Aorta (tissue), 5 donors: ENCODE measurements at regions not wholly inside any gene's neighbourhood (a gene's known extent, or its start where the extent isn't known, plus 50 kb on each side); places are given as distances from the start of the nearest gene placed in this dataset.

Source experiments
- ATAC-seq: fragments of 200-7000 bp; cut with Tn5 transposase; one replicate; pipeline ENCODE4 v1.9.1; 2022; ENCODE audit warnings: moderate library complexity; ENCODE audit not compliant: low FRiP score
- DNase-seq, 2 donors: peaks; one replicate each; pipeline ENCODE4 v3.0.0-alpha.2; 2020
- H3K27ac ChIP-seq, 2 donors: one replicate each; pipeline ENCODE4 v1.5.1; 2013; ENCODE audit warnings: low read length in 2 of 2, mild to moderate bottlenecking in 2 of 2, moderate library complexity in 2 of 2, control low read depth in 1 of 2, inconsistent platforms in 1 of 2, low read depth in 1 of 2
- H3K27me3 ChIP-seq, 2 donors: one replicate each; pipeline ENCODE4 v1.6.1; 2013; ENCODE audit warnings: control low read depth in 1 of 2, low read length in 1 of 2, mild to moderate bottlenecking in 1 of 2, moderate library complexity in 1 of 2; ENCODE audit not compliant: insufficient read depth in 2 of 2, control insufficient read depth in 1 of 2
- H3K36me3 ChIP-seq, 2 donors: one replicate each; pipeline ENCODE4 v1.6.1; 2013; ENCODE audit warnings: control low read depth in 1 of 2, low read length in 1 of 2, mild to moderate bottlenecking in 1 of 2; ENCODE audit not compliant: insufficient read depth in 2 of 2, control insufficient read depth in 1 of 2
- H3K4me1 ChIP-seq, 2 donors: one replicate each; pipeline ENCODE4 v1.6.1; 2013; ENCODE audit warnings: low read length in 2 of 2, control low read depth in 1 of 2, mild to moderate bottlenecking in 1 of 2, moderate library complexity in 1 of 2; ENCODE audit not compliant: insufficient read depth in 2 of 2, control insufficient read depth in 1 of 2
- H3K4me3 ChIP-seq, 2 donors: one replicate each; pipeline ENCODE4 v1.5.1; 2013; ENCODE audit warnings: low read length in 2 of 2, control low read depth in 1 of 2, mild to moderate bottlenecking in 1 of 2
- H3K9me3 ChIP-seq: one replicate; pipeline ENCODE4 v1.6.1; 2013; ENCODE audit warnings: mild to moderate bottlenecking, low read length; ENCODE audit not compliant: control insufficient read depth
- WGBS, 2 donors: extraction: QIAGEN DNeasy Blood & Tissue Kit; methylation state at CpG; one replicate each; pipeline ENCODE4 v1.1.7; 2013; 5-methylcytosine and 5-hydroxymethylcytosine counted together
- intact Hi-C, 2 donors: fragments of 100-400 bp; cut with DNase I; formaldehyde crosslinking; loops; one replicate each; pipeline versions ENCODE4 v1.14.2 to v1.15.0; 2022
- donor health status: healthy with polysubstance abuse.
- donor health status: Bipolar disorder and iron deficiency.
- donor health status: DM: no; HTN: no; CAD: no.
- donor health status: DM: no; HTN: no; CAD: no.
- donor health status: DM: yes; HTN: yes; CAD: no.

- no peaks in the 10 kb centered on the region for H3K36me3 ChIP-seq
- H3K9me3 ChIP-seq = peaks cover 1% of the 10 kb centered on the region
- DNase-seq = no peak
- no peak overlapping the region for H3K27ac ChIP-seq
- no peaks in the 10 kb centered on the region for H3K27me3 ChIP-seq
- WGBS, 2 donors = 97% methylated on average over 6 of the region's 6 CpGs
- no peak overlapping the region for H3K4me3 ChIP-seq
- no peak for ATAC-seq
- intact Hi-C loops = no loop called here
- H3K4me1 ChIP-seq = no peaks in the 10 kb centered on the region
Observed at GRCh38 chr10:3682745-3683144, 102.3 kb downstream of the KLF6 start.

- WGBS, 2 donors = 77 to 81% methylated on average over 23 of the region's 23 CpGs
- H3K27ac ChIP-seq = no peak overlapping the region
- no peak for ATAC-seq
- DNase-seq = no peak
- H3K36me3 ChIP-seq = no peaks in the 10 kb centered on the region
- H3K4me3 ChIP-seq = no peak overlapping the region
- peaks cover 1% of the 10 kb centered on the region for H3K9me3 ChIP-seq
- intact Hi-C loops = no loop called here
- no peaks in the 10 kb centered on the region for H3K27me3 ChIP-seq
- no peaks in the 10 kb centered on the region for H3K4me1 ChIP-seq
Observed at GRCh38 chr10:3681642-3682554, 103.1 kb downstream of the KLF6 start.

- no peak for ATAC-seq
- Histone ChIP-seq H3K4me1 (no peaks in the 10 kb centered on the region), H3K27me3 (no peaks in the 10 kb centered on the region), H3K4me3 (no peak overlapping the region), H3K27ac (no peak overlapping the region), H3K9me3 (peaks cover 1% of the 10 kb centered on the region), H3K36me3 (no peaks in the 10 kb centered on the region)
- no peak for DNase-seq
- intact Hi-C loops = no loop called here
- WGBS, 2 donors = 80 to 86% methylated on average over 8 of the region's 8 CpGs
Observed at GRCh38 chr10:3679950-3680629, 104.9 kb downstream of the KLF6 start.

- 64 to 71% methylated on average over 1 of the region's 1 CpG for WGBS, 2 donors
- Histone ChIP-seq H3K9me3 (peaks cover 1% of the 10 kb centered on the region), H3K36me3 (no peaks in the 10 kb centered on the region), H3K4me1 (no peaks in the 10 kb centered on the region), H3K4me3 (no peak overlapping the region), H3K27me3 (no peaks in the 10 kb centered on the region), H3K27ac (no peak overlapping the region)
- DNase-seq = no peak
- intact Hi-C loops = no loop called here
- ATAC-seq = no peak
Observed at GRCh38 chr10:3678629-3679227, 106.3 kb downstream of the KLF6 start.

- Histone ChIP-seq H3K4me3 (no peak overlapping the region), H3K27ac (no peak overlapping the region), H3K4me1 (no peaks in the 10 kb centered on the region), H3K36me3 (no peaks in the 10 kb centered on the region), H3K27me3 (no peaks in the 10 kb centered on the region), H3K9me3 (no peaks in the 10 kb centered on the region)
- intact Hi-C loops = no loop called here
- 81 to 84% methylated on average over 5 of the region's 5 CpGs for WGBS, 2 donors
- ATAC-seq (no peak), DNase-seq (no peak)
Observed at GRCh38 chr10:3676564-3676963, 108.4 kb downstream of the KLF6 start.

- WGBS, 2 donors = 80 to 82% methylated on average over 5 of the region's 5 CpGs
- Histone ChIP-seq H3K9me3 (no peaks in the 10 kb centered on the region), H3K27me3 (no peaks in the 10 kb centered on the region), H3K27ac (no peak overlapping the region), H3K4me1 (no peaks in the 10 kb centered on the region), H3K36me3 (no peaks in the 10 kb centered on the region), H3K4me3 (no peak overlapping the region)
- intact Hi-C loops = no loop called here
- DNase-seq (no peak), ATAC-seq (no peak)
Observed at GRCh38 chr10:3672220-3672619, 112.8 kb downstream of the KLF6 start.

- intact Hi-C loops = no loop called here
- DNase-seq (no peak), ATAC-seq (no peak)
- Histone ChIP-seq H3K27me3 (no peaks in the 10 kb centered on the region), H3K4me3 (no peak overlapping the region), H3K27ac (no peak overlapping the region), H3K4me1 (no peaks in the 10 kb centered on the region), H3K9me3 (no peaks in the 10 kb centered on the region), H3K36me3 (no peaks in the 10 kb centered on the region)
- 80 to 84% methylated on average over 13 of the region's 13 CpGs for WGBS, 2 donors
Observed at GRCh38 chr10:3671386-3671955, 113.5 kb downstream of the KLF6 start.

GRCh38 chr10:3668966-3669330 lies 116.1 kb downstream of the KLF6 start:
- H3K36me3 ChIP-seq = no peaks in the 10 kb centered on the region
- ATAC-seq = no peak
- H3K27me3 ChIP-seq = no peaks in the 10 kb centered on the region
- no peak for DNase-seq
- no peak overlapping the region for H3K27ac ChIP-seq
- no peaks in the 10 kb centered on the region for H3K4me1 ChIP-seq
- 79 to 85% methylated on average over 4 of the region's 4 CpGs for WGBS, 2 donors
- H3K4me3 ChIP-seq = no peak overlapping the region
- intact Hi-C loops = no loop called here
- no peaks in the 10 kb centered on the region for H3K9me3 ChIP-seq
